ENCODE measurements at regions not wholly inside any gene's neighbourhood (a gene's known extent, or its start where the extent isn't known, plus 50 kb on each side); places are given as distances from the start of the nearest gene placed in this dataset.

GRCh38 chrX:134734466-134734952 is 62.5 kb downstream of the PABIR2 start:
- DNase-seq, result peak in 1 of 2 donors; percentile 56
- Histone ChIP-seq H3K27ac (no peak overlapping the region), H3K27me3 (no peaks in the 10 kb centered on the region), H3K36me3 (no peaks in the 10 kb centered on the region), H3K4me1 (peaks cover 0 to 5% (median 0%) of the 10 kb centered on the region in 4 donors), H3K4me3 (no peak overlapping the region), H3K9me3 (no peaks in the 10 kb centered on the region)
- WGBS, 5 donors, result 46 to 76% (median 60%) methylated on average over 4 of the region's 4 CpGs
- TF ChIP-seq EP300 (IDR thresholded peaks at IDR 0.05), result no peak
- no peak for TF ChIP-seq POLR2AphosphoS5 (IDR thresholded peaks at IDR 0.05)
- TF ChIP-seq POLR2A (IDR thresholded peaks at IDR 0.05), result no peak
- no peak for TF ChIP-seq CTCF (IDR thresholded peaks at IDR 0.05)
- intact Hi-C loops (cut with DNase I; ENCODE audit: low total_unique reads), result no loop called here

GRCh38 chrX:134733591-134733990 is 63.4 kb downstream of the PABIR2 start:
- Histone ChIP-seq H3K9me3 (no peaks in the 10 kb centered on the region), H3K4me1 (peaks cover 0 to 5% (median 0%) of the 10 kb centered on the region in 4 donors), H3K36me3 (no peaks in the 10 kb centered on the region), H3K4me3 (no peak overlapping the region), H3K27me3 (no peaks in the 10 kb centered on the region), H3K27ac (no peak overlapping the region)
- TF ChIP-seq POLR2A (IDR thresholded peaks at IDR 0.05) (no peak), EP300 (IDR thresholded peaks at IDR 0.05) (no peak), POLR2AphosphoS5 (IDR thresholded peaks at IDR 0.05) (no peak), CTCF (IDR thresholded peaks at IDR 0.05) (no peak)
- no peak for DNase-seq
- 28 to 53% (median 39%) methylated on average over 2 of the region's 2 CpGs for WGBS, 5 donors
- intact Hi-C loops (cut with DNase I; ENCODE audit: low total_unique reads), result no loop called here

GRCh38 chrX:134732676-134733075 is 64.3 kb downstream of the PABIR2 start:
- no peak overlapping the region for H3K4me3 ChIP-seq
- no peaks in the 10 kb centered on the region for H3K27me3 ChIP-seq
- whole genome bisulfite sequencing, 5 donors, result 46 to 68% (median 54%) methylated on average over 6 of the region's 6 CpGs
- intact Hi-C loops (cut with DNase I; ENCODE audit: low total_unique reads), result no loop called here
- no peak for DNase-seq
- no peaks in the 10 kb centered on the region for H3K36me3 ChIP-seq
- no peak overlapping the region for H3K27ac ChIP-seq
- no peak for TF ChIP-seq POLR2A (IDR thresholded peaks at IDR 0.05)
- TF ChIP-seq POLR2AphosphoS5 (IDR thresholded peaks at IDR 0.05), result no peak
- no peak for TF ChIP-seq CTCF (IDR thresholded peaks at IDR 0.05)
- TF ChIP-seq EP300 (IDR thresholded peaks at IDR 0.05), result no peak
- H3K4me1 ChIP-seq, result peaks cover 0 to 5% (median 0%) of the 10 kb centered on the region in 4 donors
- H3K9me3 ChIP-seq, result no peaks in the 10 kb centered on the region

- no peak overlapping the region for H3K27ac ChIP-seq
- intact Hi-C loops (cut with DNase I; ENCODE audit: low total_unique reads), result no loop called here
- DNase-seq, result peak in 1 of 2 donors; percentile 42
- WGBS, 5 donors, result 37 to 71% (median 51%) methylated on average over 3 of the region's 3 CpGs
- no peaks in the 10 kb centered on the region for H3K27me3 ChIP-seq
- TF ChIP-seq CTCF (IDR thresholded peaks at IDR 0.05) (no peak), EP300 (IDR thresholded peaks at IDR 0.05) (no peak), POLR2A (IDR thresholded peaks at IDR 0.05) (no peak), POLR2AphosphoS5 (IDR thresholded peaks at IDR 0.05) (no peak)
- no peak overlapping the region for H3K4me3 ChIP-seq
- H3K4me1 ChIP-seq, result peaks cover 0 to under 1% (median 0%) of the 10 kb centered on the region in 4 donors
- no peaks in the 10 kb centered on the region for H3K36me3 ChIP-seq
- no peaks in the 10 kb centered on the region for H3K9me3 ChIP-seq
Observed at GRCh38 chrX:134732152-134732551, 64.9 kb downstream of the PABIR2 start.
